H1 (cell line): ENCODE measurements at regions not wholly inside any gene's neighbourhood (a gene's known extent, or its start where the extent isn't known, plus 50 kb on each side); places are given as distances from the start of the nearest gene placed in this dataset.

Experiments used
- CTCF ChIA-PET: fragments of 300-600 bp; sonication (Branson Sonifier 250); formaldehyde crosslinking; loops from one replicate; lab custom pipeline; 2021; ENCODE audit not compliant: partially characterized antibody; lab: Charles Lee
- POLR2A ChIA-PET: fragments of 300-600 bp; sonication (Branson Sonifier 250); formaldehyde crosslinking; loops from one replicate; lab custom pipeline; 2021; ENCODE audit warnings: inconsistent platforms; ENCODE audit not compliant: partially characterized antibody; lab: Charles Lee
- DNase-seq, 2 experiments: peaks; one replicate each; pipeline versions ENCODE4 v3.0.0 to v3.0.0-alpha.2; 2010 to 2022; ENCODE audit warnings: low spot score in 2 of 2, low read depth in 1 of 2, mixed read lengths in 1 of 2
- FAIRE-seq: peaks from 2 replicates; lab custom pipeline; 2011; peaks lifted over from hg19 to GRCh38; lab: Jason Lieb, UNC
- H2AFZ ChIP-seq: 2 replicates; pipeline ENCODE4 v1.8.1; 2012; ENCODE audit warnings: low read length, inconsistent platforms
- H2AK5ac ChIP-seq: 2 replicates; pipeline ENCODE4 v1.6.1; 2013; ENCODE audit warnings: low read depth, low read length
- H2BK120ac ChIP-seq: replicated peaks from 2 replicates; pipeline ENCODE3; 2013; ENCODE audit warnings: low read depth, low read length, inconsistent platforms
- H2BK12ac ChIP-seq: 2 replicates; pipeline ENCODE4 v1.6.1; 2013; ENCODE audit warnings: low read depth, low read length
- H2BK15ac ChIP-seq: 2 replicates; pipeline ENCODE4 v1.6.1; 2013; ENCODE audit warnings: low read length
- H2BK20ac ChIP-seq: 2 replicates; pipeline ENCODE4 v1.6.1; 2013; ENCODE audit warnings: low read length
- H2BK5ac ChIP-seq: 2 replicates; pipeline ENCODE4 v1.6.1; 2013; ENCODE audit warnings: low read depth, low read length
- H3K14ac ChIP-seq: 2 replicates; pipeline ENCODE4 v1.6.1; 2013; ENCODE audit warnings: inconsistent platforms; ENCODE audit not compliant: insufficient read length
- H3K18ac ChIP-seq: 2 replicates; pipeline ENCODE4 v1.6.1; 2013; ENCODE audit warnings: low read length; ENCODE audit errors: extremely low read depth
- H3K23ac ChIP-seq: 2 replicates; pipeline ENCODE4 v1.6.1; 2013; ENCODE audit warnings: inconsistent platforms; ENCODE audit not compliant: insufficient read length
- H3K23me2 ChIP-seq: 2 replicates; pipeline ENCODE4 v1.6.1; 2013; ENCODE audit warnings: low read depth, low read length
- H3K27ac ChIP-seq: 2 replicates; pipeline ENCODE4 v1.6.1; 2011; ENCODE audit warnings: low read depth, low read length, inconsistent platforms
- H3K27me3 ChIP-seq, 4 experiments: replicated peaks in 1 of 4; 1 replicate in 1 of 4; 2 replicates in 3 of 4; pipeline versions ENCODE4 v1.6.1 to v1.8.1; 2011 to 2013; ENCODE audit warnings: low read length in 3 of 4, mild to moderate bottlenecking in 3 of 4, inconsistent platforms in 2 of 4, mixed read lengths in 2 of 4, moderate library complexity in 1 of 4; ENCODE audit not compliant: control insufficient read depth in 3 of 4, insufficient read depth in 3 of 4; ENCODE audit errors: extremely low read depth in 1 of 4
- H3K36me3 ChIP-seq, 4 experiments: 2 replicates each; pipeline versions ENCODE4 v1.6.1 to v1.8.1; 2011 to 2013; ENCODE audit warnings: mild to moderate bottlenecking in 4 of 4, low read length in 3 of 4, moderate library complexity in 2 of 4, control low read depth in 1 of 4, inconsistent platforms in 1 of 4; ENCODE audit not compliant: insufficient read depth in 4 of 4, control insufficient read depth in 2 of 4
- H3K4ac ChIP-seq: replicated peaks from 2 replicates; pipeline ENCODE3; 2013; ENCODE audit warnings: low read length, low read depth, mixed read lengths, inconsistent platforms; ENCODE audit not compliant: insufficient read length
- H3K4me1 ChIP-seq, 4 experiments: replicated peaks in 1 of 4; 1 replicate in 1 of 4; 2 replicates in 3 of 4; pipeline versions ENCODE4 v1.6.1 to v1.8.1; 2011 to 2013; ENCODE audit warnings: low read length in 3 of 4, inconsistent platforms in 2 of 4, mixed read lengths in 1 of 4; ENCODE audit not compliant: insufficient read depth in 4 of 4, control insufficient read depth in 3 of 4
- H3K4me2 ChIP-seq, 2 experiments: 2 replicates each; pipeline versions ENCODE4 v1.6.1 to v1.8.1; 2011 to 2013; ENCODE audit warnings: low read depth in 2 of 2, low read length in 2 of 2, control low read depth in 1 of 2, inconsistent platforms in 1 of 2, mild to moderate bottlenecking in 1 of 2; ENCODE audit not compliant: insufficient read depth in 1 of 2
- H3K4me3 ChIP-seq, 4 experiments: fragments of 200-600, 300-600 bp in 1 of 4; sonication (generic), shearing (Covaris generic), sonication (Bioruptor Twin) in 1 of 4; 2 replicates each; pipeline versions ENCODE4 v1.5.1 to v1.8.1; 2011 to 2016; ENCODE audit warnings: low read length in 4 of 4, low read depth in 3 of 4, control low read depth in 2 of 4, inconsistent platforms in 2 of 4, mild to moderate bottlenecking in 2 of 4, mixed read lengths in 1 of 4, moderate library complexity in 1 of 4; ENCODE audit not compliant: insufficient read depth in 2 of 4; ENCODE audit errors: extremely low read depth in 1 of 4
- H3K56ac ChIP-seq: replicated peaks from 2 replicates; pipeline ENCODE3; 2013; ENCODE audit warnings: low read depth, mild to moderate bottlenecking, mixed read lengths, low read length, inconsistent platforms; ENCODE audit not compliant: insufficient read length
- H3K79me1 ChIP-seq: 2 replicates; pipeline ENCODE4 v1.6.1; 2013; ENCODE audit warnings: low read depth, low read length, control low read depth
- H3K79me2 ChIP-seq, 2 experiments: 2 replicates each; pipeline versions ENCODE4 v1.6.1 to v1.8.1; 2012 to 2013; ENCODE audit warnings: low read length in 2 of 2, mild to moderate bottlenecking in 2 of 2, inconsistent platforms in 1 of 2; ENCODE audit not compliant: insufficient read depth in 2 of 2, control insufficient read depth in 1 of 2
- H3K9ac ChIP-seq, 4 experiments: replicated peaks in 1 of 4; 1 replicate in 1 of 4; 2 replicates in 3 of 4; pipeline versions ENCODE4 v1.6.1 to v1.8.1; 2011 to 2013; ENCODE audit warnings: low read depth in 3 of 4, low read length in 3 of 4, control low read depth in 2 of 4, mild to moderate bottlenecking in 2 of 4, moderate library complexity in 2 of 4, inconsistent platforms in 1 of 4; ENCODE audit errors: extremely low read depth in 1 of 4
- H3K9me3 ChIP-seq, 2 experiments: 2 replicates each; pipeline versions ENCODE4 v1.6.1 to v1.8.1; 2012 to 2013; ENCODE audit warnings: mild to moderate bottlenecking in 2 of 2, moderate library complexity in 2 of 2, control low read depth in 1 of 2, inconsistent platforms in 1 of 2, low read depth in 1 of 2, low read length in 1 of 2, mixed read lengths in 1 of 2; ENCODE audit not compliant: insufficient read depth in 2 of 2
- H4K20me1 ChIP-seq, 2 experiments: replicated peaks in 1 of 2; 2 replicates each; pipeline versions ENCODE3 to v1.8.1; 2011 to 2013; ENCODE audit warnings: inconsistent platforms in 2 of 2, low read length in 2 of 2, mild to moderate bottlenecking in 1 of 2; ENCODE audit not compliant: insufficient read depth in 2 of 2, control insufficient read depth in 1 of 2
- H4K5ac ChIP-seq: 2 replicates; pipeline ENCODE4 v1.6.1; 2013; ENCODE audit warnings: low read length, low read depth, mixed read lengths, inconsistent platforms; ENCODE audit not compliant: insufficient read length
- H4K8ac ChIP-seq: 2 replicates; pipeline ENCODE4 v1.8.0; 2013; ENCODE audit warnings: mild to moderate bottlenecking, moderate library complexity, low read length, inconsistent platforms; ENCODE audit not compliant: insufficient read depth; ENCODE audit errors: extremely low read depth
- H4K91ac ChIP-seq: replicated peaks from 2 replicates; pipeline ENCODE3; 2013; ENCODE audit warnings: low read length, mixed read lengths, inconsistent platforms; ENCODE audit not compliant: insufficient read length
- ASH2L ChIP-seq: fragments of 200-600, 300-600 bp; sonication (generic); IDR thresholded peaks from one replicate; pipeline ENCODE4 v1.7.1; 2017; ENCODE audit warnings: low read length
- CBX8 ChIP-seq: fragments of 300-800, 300-1000 bp; sonication (generic); IDR thresholded peaks from 2 replicates; pipeline ENCODE4 v1.7.1; 2016; ENCODE audit warnings: low read depth, low read length, borderline replicate concordance
- CHD1 ChIP-seq: IDR thresholded peaks from 2 replicates; pipeline ENCODE4 v1.6.1; 2012; ENCODE audit warnings: low read depth, low read length, improper control_type of control experiment
- CTBP2 ChIP-seq: IDR thresholded peaks from 2 replicates; pipeline ENCODE4 v1.7.0; 2011; ENCODE audit warnings: borderline replicate concordance, mild to moderate bottlenecking, moderate library complexity, mixed read lengths, low read length; ENCODE audit not compliant: insufficient read depth, insufficient read length
- PHF8 ChIP-seq: fragments of 200-600 bp; sonication (generic); conservative IDR thresholded peaks from 2 replicates; pipeline ENCODE4 v1.7.1; 2012; ENCODE audit warnings: low read depth, mild to moderate bottlenecking, inconsistent platforms, low read length, moderate library complexity
- SIRT6 ChIP-seq: IDR thresholded peaks from one replicate; pipeline ENCODE4 v1.7.1; 2012; ENCODE audit warnings: low read length, inconsistent platforms
- SIX5 ChIP-seq: IDR thresholded peaks from 2 replicates; pipeline ENCODE4 v1.6.1; 2011; ENCODE audit warnings: mild to moderate bottlenecking, low read depth, low read length
- SP4 ChIP-seq: IDR thresholded peaks from 2 replicates; pipeline ENCODE4 v1.6.1; 2012; ENCODE audit warnings: low read length, inconsistent platforms
- SRF ChIP-seq: IDR thresholded peaks from 2 replicates; pipeline ENCODE4 v1.6.1; 2011; ENCODE audit warnings: mild to moderate bottlenecking, low read depth, low read length, moderate library complexity
- TCF12 ChIP-seq: IDR thresholded peaks from 2 replicates; pipeline ENCODE4 v1.6.1; 2011; ENCODE audit warnings: low read depth, mild to moderate bottlenecking, low read length
- ZNF274 ChIP-seq: IDR thresholded peaks from 2 replicates; pipeline ENCODE4 v1.7.0; 2012; ENCODE audit warnings: low read length, borderline replicate concordance; ENCODE audit errors: extremely low read depth
- WGBS, 2 experiments: shearing (Covaris generic) in 1 of 2; methylation state at CpG; one replicate each; pipeline versions ENCODE4 v1.1.6 to v1.1.7; 2013 to 2015; ENCODE audit warnings: low lambda C conversion rate in 2 of 2, mixed read lengths in 2 of 2, inconsistent platforms in 1 of 2, low coverage in 1 of 2, missing lambda C conversion rate in 1 of 2; ENCODE audit not compliant: insufficient replicate concordance in 2 of 2, insufficient coverage in 1 of 2, insufficient read length in 1 of 2; ENCODE audit errors: extremely low coverage in 1 of 2, missing lambda C conversion rate in 1 of 2; 5-methylcytosine and 5-hydroxymethylcytosine counted together

DNA sequence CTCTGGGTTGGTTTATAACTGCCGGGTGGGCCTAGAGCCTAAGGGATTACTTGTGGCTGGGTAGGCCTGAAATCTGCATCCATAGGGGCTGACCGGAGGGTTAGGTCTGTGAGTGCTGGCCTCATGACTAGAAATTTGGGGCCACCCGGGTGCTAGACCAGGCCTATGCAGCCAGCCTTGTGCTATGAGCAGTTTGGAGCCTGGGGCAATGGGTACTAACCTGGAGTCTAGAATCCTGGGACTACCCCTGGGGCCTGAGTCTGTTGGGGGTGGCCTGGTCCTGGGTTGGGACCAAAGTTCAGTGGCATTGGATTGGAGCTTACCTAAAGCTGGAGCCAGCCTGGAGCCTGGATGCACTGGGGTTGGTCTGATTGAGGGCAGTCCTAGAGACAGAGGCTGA lies 995.2 kb downstream of the ANKRD7 start:
- Histone ChIP-seq H3K4me3 (no peak overlapping the region), H3K23ac (no peak overlapping the region), H3K9ac (no peak overlapping the region), H2BK15ac (no peak overlapping the region), H3K79me2 (no peaks in the 10 kb centered on the region), H3K27me3 (no peaks in the 10 kb centered on the region), H3K14ac (no peak overlapping the region), H3K56ac (no peak overlapping the region), H3K4ac (no peak overlapping the region), H3K36me3 (no peaks in the 10 kb centered on the region), H3K79me1 (no peaks in the 10 kb centered on the region), H3K9me3 (no peaks in the 10 kb centered on the region), H2BK5ac (no peak overlapping the region), H4K5ac (no peak overlapping the region), H3K4me2 (no peak overlapping the region), H2AFZ (no peak overlapping the region), H2BK12ac (no peak overlapping the region), H2AK5ac (no peak overlapping the region), H3K23me2 (no peaks in the 10 kb centered on the region), H4K8ac (no peak overlapping the region), H4K20me1 (no peaks in the 10 kb centered on the region), H3K27ac (no peak overlapping the region), H3K4me1 (no peaks in the 10 kb centered on the region), H2BK120ac (no peak overlapping the region), H3K18ac (no peak overlapping the region), H4K91ac (no peak overlapping the region), H2BK20ac (no peak overlapping the region)
- FAIRE-seq, result no peak
- TF ChIP-seq CBX8 (no peak), ZNF274 (no peak), PHF8 (no peak), SP4 (no peak), ASH2L (no peak), SRF (no peak), CHD1 (no peak), SIX5 (no peak), CTBP2 (no peak), SIRT6 (no peak), TCF12 (no peak)
- no peak for DNase-seq
- ChIA-PET CTCF (interaction anchor here (1.0 kb wide), 1 partner anchor 22 kb away, joined by 3 read pairs; no protein-coding TSS in a partner anchor), POLR2A (no interaction called here)
- 85% methylated on average over 3 of the region's 3 CpGs; no CpG with 5 or more reads in 1 of the 2 experiments for WGBS, 2 experiments
